ENCODE measurements at regions not wholly inside any gene's neighbourhood (a gene's known extent, or its start where the extent isn't known, plus 50 kb on each side); places are given as distances from the start of the nearest gene placed in this dataset.

DNA sequence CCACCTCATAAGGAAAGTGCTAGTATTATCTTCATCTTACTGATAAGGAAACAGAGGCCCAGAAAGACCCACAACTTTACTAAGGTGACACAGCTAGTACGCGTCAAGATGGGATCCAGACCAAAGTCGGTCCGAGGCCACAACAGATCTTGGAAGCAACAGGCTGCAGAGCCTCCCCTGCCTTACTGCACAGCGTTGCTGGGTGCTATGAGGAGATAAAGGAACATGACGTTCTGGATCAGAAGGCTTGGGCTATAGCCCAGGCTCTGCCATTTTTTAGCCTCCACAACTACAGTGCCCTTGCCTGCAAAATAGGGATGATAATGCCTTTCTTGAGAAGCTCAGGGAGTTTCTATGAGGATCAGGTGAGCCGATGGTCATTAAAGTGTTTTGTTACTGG lies 144.1 kb downstream of the NMUR2 start:
- CTCF ChIA-PET = interaction anchor here (0.9 kb wide), 1 partner anchor 23 kb away, joined by 3 read pairs; no protein-coding TSS in a partner anchor
- H3K4me1 Mint-ChIP-seq = no peaks in the 10 kb centered on the region
- no peaks in the 10 kb centered on the region for H3K9me3 Mint-ChIP-seq
- no peaks in the 10 kb centered on the region for H3K27me3 Mint-ChIP-seq
- H3K27ac Mint-ChIP-seq = no peak overlapping the region
- H3K4me3 Mint-ChIP-seq = no peak overlapping the region
- no peaks in the 10 kb centered on the region for H3K36me3 Mint-ChIP-seq (ENCODE audit: low read depth)
- POLR2A ChIA-PET = no interaction called here
- DNase-seq = no peak

DNA sequence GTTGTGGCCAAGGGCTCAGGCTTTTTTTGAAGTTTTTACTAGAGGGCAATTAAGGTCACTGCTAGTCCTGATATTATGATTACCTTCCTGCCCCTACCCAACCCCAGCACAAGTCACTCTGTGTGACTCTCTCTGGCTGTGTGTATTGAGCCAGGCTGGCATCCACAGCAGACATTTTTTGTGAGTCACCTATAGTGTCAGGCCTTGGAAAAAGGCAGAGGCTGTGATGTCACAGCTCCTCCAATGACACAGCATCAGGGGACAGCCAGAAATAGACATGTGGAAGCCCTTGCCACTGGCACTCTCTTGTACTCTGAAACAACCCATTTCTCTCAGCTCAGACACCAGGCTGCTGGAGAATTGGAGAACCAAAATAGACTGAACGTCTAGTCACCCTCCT lies 145.4 kb downstream of the NMUR2 start:
- CTCF ChIA-PET = no interaction called here
- POLR2A ChIA-PET = no interaction called here
- Mint-ChIP-seq H3K4me1 (no peaks in the 10 kb centered on the region), H3K36me3 (ENCODE audit: low read depth) (no peaks in the 10 kb centered on the region), H3K27me3 (no peaks in the 10 kb centered on the region), H3K27ac (no peak overlapping the region), H3K9me3 (no peaks in the 10 kb centered on the region), H3K4me3 (no peak overlapping the region)
- no peak for DNase-seq

DNA sequence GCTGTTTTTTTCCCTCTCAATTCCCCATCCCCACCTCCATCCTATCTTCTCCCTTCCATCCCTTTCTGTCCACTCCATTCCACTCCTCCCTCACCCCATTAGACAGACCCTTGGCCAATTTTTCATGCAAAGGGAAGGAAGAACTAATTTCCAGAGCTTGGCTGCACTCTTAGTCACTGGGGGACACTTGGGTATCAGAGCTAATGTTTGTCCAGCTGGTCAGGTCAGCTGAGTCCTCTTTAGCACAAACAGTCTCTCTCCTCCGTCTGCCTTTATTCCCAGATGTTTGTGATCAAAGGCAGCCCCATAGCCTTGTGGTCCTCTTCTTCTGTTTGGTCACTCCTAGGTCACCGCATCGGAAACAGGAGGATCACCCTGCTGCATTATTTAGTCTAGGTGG lies 148.5 kb downstream of the NMUR2 start:
- Mint-ChIP-seq H3K4me1 (no peaks in the 10 kb centered on the region), H3K27me3 (no peaks in the 10 kb centered on the region), H3K4me3 (no peak overlapping the region), H3K9me3 (no peaks in the 10 kb centered on the region), H3K36me3 (ENCODE audit: low read depth) (no peaks in the 10 kb centered on the region), H3K27ac (no peak overlapping the region)
- ChIA-PET CTCF (no interaction called here), POLR2A (no interaction called here)
- DNase-seq = no peak

GRCh38 chr5:152255411-152255810 lies 149.7 kb downstream of the NMUR2 start:
- no peak overlapping the region for H3K4me3 Mint-ChIP-seq
- POLR2A ChIA-PET = no interaction called here

GRCh38 chr5:152247850-152248385 lies 157.2 kb downstream of the NMUR2 start:
- H3K9me3 Mint-ChIP-seq = peaks cover 2% of the 10 kb centered on the region
- H3K27me3 Mint-ChIP-seq = no peaks in the 10 kb centered on the region
- DNase-seq = no peak
- no peaks in the 10 kb centered on the region for H3K36me3 Mint-ChIP-seq (ENCODE audit: low read depth)
- no peak overlapping the region for H3K4me3 Mint-ChIP-seq
- no peak overlapping the region for H3K27ac Mint-ChIP-seq
- H3K4me1 Mint-ChIP-seq = no peaks in the 10 kb centered on the region
- ChIA-PET POLR2A (no interaction called here), CTCF (no interaction called here)

More at GRCh38 chr5:152255411-152255810, 149.7 kb downstream of the NMUR2 start:
- no peaks in the 10 kb centered on the region for H3K36me3 Mint-ChIP-seq (ENCODE audit: low read depth)
- H3K4me1 Mint-ChIP-seq = no peaks in the 10 kb centered on the region
- no peak overlapping the region for H3K27ac Mint-ChIP-seq
- no peaks in the 10 kb centered on the region for H3K9me3 Mint-ChIP-seq
- H3K27me3 Mint-ChIP-seq = no peaks in the 10 kb centered on the region
- CTCF ChIA-PET = no interaction called here
- DNase-seq = no peak

DNA sequence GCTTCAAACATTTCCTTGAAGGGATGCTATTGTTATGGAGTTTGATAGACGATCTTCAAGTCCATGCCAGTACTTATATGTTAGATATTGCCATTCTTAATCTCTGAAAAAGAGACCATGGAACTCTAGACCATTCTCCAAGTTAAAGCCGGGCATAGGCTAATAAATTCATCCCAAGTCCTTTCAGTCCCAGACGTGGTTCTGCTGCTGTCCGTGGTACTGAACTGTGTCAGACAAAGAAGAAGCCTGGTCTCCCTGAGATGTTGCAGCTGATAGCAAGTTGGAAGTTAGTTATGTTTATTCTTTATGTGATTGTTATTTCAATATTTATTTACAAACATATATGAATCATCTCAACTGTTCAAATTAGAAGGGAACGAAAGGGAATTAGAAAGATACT lies 158.7 kb downstream of the NMUR2 start:
- Mint-ChIP-seq H3K9me3 (peaks cover 2% of the 10 kb centered on the region), H3K27ac (no peak overlapping the region), H3K36me3 (ENCODE audit: low read depth) (no peaks in the 10 kb centered on the region), H3K27me3 (no peaks in the 10 kb centered on the region), H3K4me3 (no peak overlapping the region), H3K4me1 (no peaks in the 10 kb centered on the region)
- ChIA-PET CTCF (no interaction called here), POLR2A (no interaction called here)
- peak; percentile 14 for DNase-seq

- no peaks in the 10 kb centered on the region for H3K36me3 Mint-ChIP-seq (ENCODE audit: low read depth)
- H3K4me1 Mint-ChIP-seq = no peaks in the 10 kb centered on the region
- no peak overlapping the region for H3K4me3 Mint-ChIP-seq
- no peaks in the 10 kb centered on the region for H3K27me3 Mint-ChIP-seq
- H3K9me3 Mint-ChIP-seq = no peaks in the 10 kb centered on the region
- ChIA-PET POLR2A (no interaction called here), CTCF (interaction anchor here (1.2 kb wide), 1 partner anchor 24 kb away, joined by 3 read pairs; no protein-coding TSS in a partner anchor)
- H3K27ac Mint-ChIP-seq = no peak overlapping the region
- DNase-seq = no peak
These were observed 167.5 kb downstream of the NMUR2 start for GRCh38 chr5:152237531-152237930.

- no peak for DNase-seq
- ChIA-PET POLR2A (no interaction called here), CTCF (no interaction called here)
- no peaks in the 10 kb centered on the region for H3K9me3 Mint-ChIP-seq
- H3K4me1 Mint-ChIP-seq = no peaks in the 10 kb centered on the region
- no peak overlapping the region for H3K4me3 Mint-ChIP-seq
- H3K36me3 Mint-ChIP-seq (ENCODE audit: low read depth) = no peaks in the 10 kb centered on the region
- H3K27me3 Mint-ChIP-seq = no peaks in the 10 kb centered on the region
- no peak overlapping the region for H3K27ac Mint-ChIP-seq
These were observed 178.9 kb downstream of the NMUR2 start for GRCh38 chr5:152226191-152226590.

- ChIA-PET POLR2A (no interaction called here), CTCF (no interaction called here)
- H3K4me1 Mint-ChIP-seq = no peaks in the 10 kb centered on the region
- no peaks in the 10 kb centered on the region for H3K36me3 Mint-ChIP-seq (ENCODE audit: low read depth)
- no peak overlapping the region for H3K4me3 Mint-ChIP-seq
- no peaks in the 10 kb centered on the region for H3K9me3 Mint-ChIP-seq
- DNase-seq = no peak
- H3K27me3 Mint-ChIP-seq = no peaks in the 10 kb centered on the region
- no peak overlapping the region for H3K27ac Mint-ChIP-seq
These were observed 183.1 kb downstream of the NMUR2 start for GRCh38 chr5:152221721-152222629.

DNA sequence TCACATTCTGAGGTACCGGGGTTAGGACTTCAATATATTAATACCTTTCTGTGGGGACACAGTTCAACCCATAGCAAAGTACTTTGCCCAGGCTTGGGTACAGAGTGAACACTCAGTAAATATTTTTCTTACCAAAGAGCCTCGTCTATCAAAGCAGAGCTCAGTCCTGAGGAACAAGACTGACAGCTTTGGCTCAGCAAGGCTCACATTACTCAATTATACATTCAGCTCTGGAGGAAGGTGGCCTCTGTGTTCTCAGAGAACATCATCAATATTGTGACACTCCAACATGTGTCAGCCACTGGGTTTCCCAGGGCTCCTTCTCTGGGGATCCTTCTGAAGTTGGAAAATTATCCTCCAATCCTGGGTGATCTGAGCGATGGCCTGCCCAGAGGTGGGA lies 186.4 kb downstream of the NMUR2 start:
- Mint-ChIP-seq H3K4me3 (no peak overlapping the region), H3K9me3 (peaks cover 3% of the 10 kb centered on the region), H3K36me3 (ENCODE audit: low read depth) (no peaks in the 10 kb centered on the region), H3K27me3 (no peaks in the 10 kb centered on the region), H3K4me1 (no peaks in the 10 kb centered on the region), H3K27ac (no peak overlapping the region)
- no peak for DNase-seq
- POLR2A ChIA-PET = no interaction called here
- CTCF ChIA-PET = no interaction called here

DNA sequence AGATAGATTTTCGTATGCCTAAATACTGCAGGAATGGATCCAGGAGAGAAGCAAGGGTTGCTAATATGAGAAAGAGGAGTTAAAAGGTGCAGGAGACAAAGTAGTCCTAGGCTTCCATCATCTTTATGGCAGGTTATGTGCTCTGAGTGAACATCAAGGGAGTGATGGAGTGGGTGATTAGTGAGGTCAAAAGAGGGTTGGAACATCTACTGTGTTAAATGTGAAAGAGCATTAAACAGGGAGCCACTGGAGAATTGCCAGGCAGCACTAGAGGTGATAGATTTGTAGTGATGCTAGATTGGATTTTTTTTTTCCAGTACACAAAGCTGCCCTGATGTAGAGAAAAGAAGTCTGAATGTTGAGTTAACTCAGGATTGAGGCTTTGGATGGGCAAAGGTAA lies 199.3 kb downstream of the NMUR2 start:
- Mint-ChIP-seq H3K27me3 (no peaks in the 10 kb centered on the region), H3K9me3 (no peaks in the 10 kb centered on the region), H3K36me3 (ENCODE audit: low read depth) (no peaks in the 10 kb centered on the region), H3K4me1 (no peaks in the 10 kb centered on the region), H3K4me3 (no peak overlapping the region), H3K27ac (no peak overlapping the region)
- POLR2A ChIA-PET = no interaction called here
- DNase-seq = no peak
- CTCF ChIA-PET = no interaction called here

DNA sequence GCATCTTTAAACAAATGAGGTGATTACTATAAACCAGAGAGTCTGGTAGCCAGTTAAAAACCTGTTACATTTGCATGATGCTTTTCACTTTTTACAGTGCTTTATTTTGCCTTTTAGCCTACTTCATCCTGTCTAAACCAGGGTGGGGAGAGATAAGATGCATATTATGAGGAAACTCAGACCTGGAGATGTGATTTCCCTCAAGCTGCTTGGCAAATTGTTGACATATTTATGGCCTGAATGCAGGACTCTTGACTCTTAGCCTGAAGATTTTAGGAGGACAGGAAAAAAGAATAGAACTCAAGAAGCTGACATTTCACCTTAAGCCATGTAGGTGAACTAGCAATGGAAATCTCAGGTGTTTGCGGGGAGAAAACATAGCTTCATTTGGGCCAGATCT lies 202.8 kb downstream of the NMUR2 start:
- H3K36me3 Mint-ChIP-seq (ENCODE audit: low read depth) = no peaks in the 10 kb centered on the region
- H3K27ac Mint-ChIP-seq = no peak overlapping the region
- H3K4me3 Mint-ChIP-seq = no peak overlapping the region
- H3K9me3 Mint-ChIP-seq = no peaks in the 10 kb centered on the region
- H3K4me1 Mint-ChIP-seq = no peaks in the 10 kb centered on the region
- DNase-seq = no peak
- POLR2A ChIA-PET = no interaction called here
- no peaks in the 10 kb centered on the region for H3K27me3 Mint-ChIP-seq
- CTCF ChIA-PET = no interaction called here

DNA sequence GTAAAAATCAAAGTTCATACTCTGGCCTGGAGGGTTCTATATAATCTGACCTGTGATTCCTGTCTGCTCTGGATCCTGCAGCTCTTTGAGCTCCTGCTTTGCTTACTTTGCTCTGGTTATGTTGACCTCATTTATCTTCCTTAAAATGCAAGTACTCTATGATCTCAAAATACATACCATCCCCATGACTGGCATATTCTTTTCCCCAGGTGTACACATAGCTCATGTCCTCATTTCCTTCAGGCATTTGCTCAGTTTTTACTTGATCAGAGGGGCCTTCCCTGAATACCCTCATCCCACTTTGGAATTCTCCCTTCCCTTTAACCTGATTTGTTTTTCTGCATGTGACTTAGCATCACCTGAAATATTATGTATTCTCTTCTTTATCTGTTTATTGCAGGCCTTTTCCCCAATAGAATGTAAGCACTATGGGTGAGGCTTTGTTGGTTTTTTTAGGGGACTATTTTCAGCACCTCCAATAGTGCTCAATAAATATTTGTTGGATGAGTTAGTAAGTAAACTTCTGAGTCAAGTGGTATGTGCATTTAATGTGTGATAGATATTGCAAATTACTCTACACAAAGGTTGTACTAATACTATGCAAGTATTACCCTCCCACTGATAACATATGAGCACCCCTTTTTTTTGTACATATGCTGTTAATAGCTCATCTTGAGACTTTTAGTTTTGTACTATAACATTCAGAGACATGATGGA lies 211.5 kb downstream of the NMUR2 start:
- no peak overlapping the region for H3K27ac Mint-ChIP-seq
- no peaks in the 10 kb centered on the region for H3K36me3 Mint-ChIP-seq (ENCODE audit: low read depth)
- CTCF ChIA-PET = no interaction called here
- no peak for DNase-seq
- no peaks in the 10 kb centered on the region for H3K27me3 Mint-ChIP-seq
- no peaks in the 10 kb centered on the region for H3K4me1 Mint-ChIP-seq
- H3K4me3 Mint-ChIP-seq = no peak overlapping the region
- no peaks in the 10 kb centered on the region for H3K9me3 Mint-ChIP-seq
- POLR2A ChIA-PET = interaction anchor here (0.6 kb wide), 1 partner anchor 859 kb away, joined by 3 read pairs; no protein-coding TSS in a partner anchor

All from activated CD4-positive, alpha-beta T cell treated with anti-CD3 and anti-CD28 coated beads, Interleukin-2, amount 10 ng/mL, durations not matched to agents 7 days and 5 days (primary cell).